GM23248 (cell line): ENCODE measurements at regions not wholly inside any gene's neighbourhood (a gene's known extent, or its start where the extent isn't known, plus 50 kb on each side); places are given as distances from the start of the nearest gene placed in this dataset.
"Not testable (repeated sequence)": the region's sequence is repeated elsewhere in the genome, so short reads cannot be mapped to it uniquely, and the experiment has no call there.

Experiments used
- DNase-seq: peaks from one replicate; pipeline ENCODE4 v3.0.0-alpha.2; 2015
- H2AFZ ChIP-seq: fragments of 200-600 bp; sonication (generic); 2 replicates; pipeline ENCODE4 v1.6.1; 2016; ENCODE audit warnings: antibody characterized with exemption
- H3F3A ChIP-seq: fragments of 200-600 bp; sonication (generic); 2 replicates; pipeline ENCODE4 v1.6.1; 2016; ENCODE audit warnings: mild to moderate bottlenecking, antibody characterized with exemption, mixed run types; ENCODE audit not compliant: insufficient read depth
- H3K27ac ChIP-seq: fragments of 200-600 bp; sonication (generic); 2 replicates; pipeline ENCODE4 v1.5.1; 2016; ENCODE audit warnings: mild to moderate bottlenecking
- H3K27me3 ChIP-seq: fragments of 200-600 bp; sonication (generic); replicated peaks from 2 replicates; pipeline ENCODE4 v1.6.1; 2016; ENCODE audit warnings: mild to moderate bottlenecking; ENCODE audit not compliant: insufficient read depth
- H3K36me3 ChIP-seq: fragments of 200-600 bp; sonication (generic); 2 replicates; pipeline ENCODE4 v1.6.1; 2016; ENCODE audit warnings: low read depth, mild to moderate bottlenecking
- H3K4me1 ChIP-seq: fragments of 200-600 bp; sonication (generic); 2 replicates; pipeline ENCODE4 v1.6.1; 2016; ENCODE audit warnings: mild to moderate bottlenecking; ENCODE audit not compliant: insufficient read depth
- H3K4me2 ChIP-seq: fragments of 200-600 bp; sonication (generic); one replicate; pipeline ENCODE4 v1.6.1; 2016; ENCODE audit warnings: mild to moderate bottlenecking; ENCODE audit not compliant: unreplicated experiment
- H3K4me3 ChIP-seq: fragments of 200-600 bp; sonication (generic); 2 replicates; pipeline ENCODE4 v1.5.1; 2016; ENCODE audit warnings: mild to moderate bottlenecking
- H3K79me2 ChIP-seq: fragments of 200-600 bp; sonication (generic); 2 replicates; pipeline ENCODE4 v1.6.1; 2016; ENCODE audit warnings: mild to moderate bottlenecking; ENCODE audit not compliant: insufficient read depth
- H3K9ac ChIP-seq: fragments of 200-600 bp; sonication (generic); 2 replicates; pipeline ENCODE4 v1.6.1; 2016; ENCODE audit warnings: mild to moderate bottlenecking
- H3K9me2 ChIP-seq: fragments of 200-600 bp; sonication (generic); 2 replicates; pipeline ENCODE4 v1.6.1; 2016; ENCODE audit warnings: mixed run types, mild to moderate bottlenecking, moderate library complexity; ENCODE audit not compliant: insufficient read depth
- H3K9me3 ChIP-seq: fragments of 200-600 bp; sonication (generic); one replicate; pipeline ENCODE4 v1.6.1; 2017; ENCODE audit warnings: low read depth
- H4K20me1 ChIP-seq: fragments of 200-600 bp; sonication (generic); 2 replicates; pipeline ENCODE4 v1.6.0; 2016; ENCODE audit not compliant: insufficient read depth
- EZH2 ChIP-seq: fragments of 200-600 bp; sonication (generic); IDR thresholded peaks from 2 replicates; pipeline ENCODE4 v1.6.1; 2018; ENCODE audit warnings: antibody characterized with exemption, mild to moderate bottlenecking; ENCODE audit not compliant: insufficient read depth, poor library complexity, severe bottlenecking
- EZH2phosphoT487 ChIP-seq: fragments of 200-600 bp; sonication (generic); IDR thresholded peaks from 2 replicates; pipeline ENCODE4 v1.6.1; 2018; ENCODE audit warnings: antibody characterized with exemption, moderate library complexity, mild to moderate bottlenecking, low read depth; ENCODE audit not compliant: insufficient read depth
- WGBS, 2 experiments: methylation state at CpG; one replicate each; pipeline ENCODE4 v1.1.6; 2015 to 2017; ENCODE audit warnings: low lambda C conversion rate in 2 of 2, low coverage in 1 of 2; ENCODE audit errors: missing lambda C conversion rate in 2 of 2; 5-methylcytosine and 5-hydroxymethylcytosine counted together
- in situ Hi-C: fragments of 300-500 bp; cut with MboI; formaldehyde crosslinking; loops from 2 replicates; pipeline ENCODE4 v1.15.0; 2020

GRCh38 chr2:133879703-133880102 is 311.4 kb upstream of the NCKAP5 start:
- in situ Hi-C loops, result loop anchor here (25.0 kb wide), 2 partner anchors 358 to 533 kb away; no protein-coding TSS in a partner anchor
- no peak overlapping the region for H3K9ac ChIP-seq

GRCh38 chr2:133882159-133882558 is 313.9 kb upstream of the NCKAP5 start:
- not testable (repeated sequence) for H3K9me3 ChIP-seq, H3K36me3 ChIP-seq, H3K79me2 ChIP-seq, DNase-seq, H2AFZ ChIP-seq, H3K4me2 ChIP-seq, H3K9ac ChIP-seq, H3K9me2 ChIP-seq, H3K27ac ChIP-seq, H4K20me1 ChIP-seq, H3K4me3 ChIP-seq, H3F3A ChIP-seq
- Histone ChIP-seq H3K27me3 (peaks cover 20% of the 10 kb centered on the region; the same call in 1 of the 2 replicates), H3K4me1 (peaks cover 11% of the 10 kb centered on the region)
- in situ Hi-C loops, result loop anchor here (25.0 kb wide), 2 partner anchors 355 to 530 kb away; no protein-coding TSS in a partner anchor
- 22 to 23% methylated on average over 4 of the region's 4 CpGs for WGBS, 2 experiments

More at GRCh38 chr2:133879703-133880102, 311.4 kb upstream of the NCKAP5 start:
- no peak for DNase-seq
- Histone ChIP-seq H3K9me3 (no peaks in the 10 kb centered on the region), H3K36me3 (no peaks in the 10 kb centered on the region), H3K27me3 (peaks cover 32% of the 10 kb centered on the region), H3K4me1 (no peaks in the 10 kb centered on the region), H3K27ac (no peak overlapping the region), H3F3A (no peaks in the 10 kb centered on the region), H2AFZ (no peak overlapping the region), H3K79me2 (no peaks in the 10 kb centered on the region), H3K4me3 (no peak overlapping the region), H4K20me1 (no peaks in the 10 kb centered on the region), H3K9me2 (no peaks in the 10 kb centered on the region), H3K4me2 (no peak overlapping the region)
- TF ChIP-seq EZH2 (no peak), EZH2phosphoT487 (no peak)
- WGBS, 2 experiments, result 73 to 80% methylated on average over 1 of the region's 1 CpG

- DNase-seq, result peak; percentile 19
These were observed 316.6 kb upstream of the NCKAP5 start for GRCh38 chr2:133884739-133885381.

GRCh38 chr2:133885847-133886246 is 317.6 kb upstream of the NCKAP5 start:
- in situ Hi-C loops, result loop anchor here (25.0 kb wide), 2 partner anchors 351 to 526 kb away; no protein-coding TSS in a partner anchor
- Histone ChIP-seq H3K9me3 (no peaks in the 10 kb centered on the region), H2AFZ (no peak overlapping the region), H3K36me3 (no peaks in the 10 kb centered on the region), H3K27ac (no peak overlapping the region), H3K4me1 (peaks cover 12% of the 10 kb centered on the region), H3K4me2 (no peak overlapping the region), H3K4me3 (no peak overlapping the region), H3K9me2 (no peaks in the 10 kb centered on the region), H3K79me2 (no peaks in the 10 kb centered on the region), H3K27me3 (peaks cover 16% of the 10 kb centered on the region), H3F3A (peaks cover 8% of the 10 kb centered on the region; the same call in 1 of the 2 replicates), H4K20me1 (no peaks in the 10 kb centered on the region), H3K9ac (no peak overlapping the region)
- TF ChIP-seq EZH2phosphoT487, result no peak
- TF ChIP-seq EZH2, result no peak
- no peak for DNase-seq
- 58 to 66% methylated on average over 5 of the region's 5 CpGs for WGBS, 2 experiments

More at GRCh38 chr2:133884739-133885381, 316.6 kb upstream of the NCKAP5 start:
- H3K9me3 ChIP-seq, result no peaks in the 10 kb centered on the region
- TF ChIP-seq EZH2phosphoT487 (no peak), EZH2 (no peak)
- no peaks in the 10 kb centered on the region for H3K9me2 ChIP-seq
- H3K4me1 ChIP-seq, result peaks cover 12% of the 10 kb centered on the region
- H3K4me2 ChIP-seq, result no peak overlapping the region
- H4K20me1 ChIP-seq, result no peaks in the 10 kb centered on the region
- H3K9ac ChIP-seq, result no peak overlapping the region
- no peaks in the 10 kb centered on the region for H3K79me2 ChIP-seq
- WGBS, 2 experiments, result 81 to 95% methylated on average over 2 of the region's 2 CpGs
- in situ Hi-C loops, result loop anchor here (25.0 kb wide), 2 partner anchors 352 to 527 kb away; no protein-coding TSS in a partner anchor
- H3K4me3 ChIP-seq, result no peak overlapping the region
- peaks cover 8% of the 10 kb centered on the region; the same call in 1 of the 2 replicates for H3F3A ChIP-seq
- H3K27ac ChIP-seq, result no peak overlapping the region
- H2AFZ ChIP-seq, result no peak overlapping the region
- peaks cover 14% of the 10 kb centered on the region for H3K27me3 ChIP-seq
- H3K36me3 ChIP-seq, result no peaks in the 10 kb centered on the region
